HG03469 (cell line): ENCODE measurements at regions not wholly inside any gene's neighbourhood (a gene's known extent, or its start where the extent isn't known, plus 50 kb on each side); places are given as distances from the start of the nearest gene placed in this dataset.
A peak's percentile ranks its signal among the peaks of the same experiment; 100 is the strongest.
"Not testable (repeated sequence)": the region's sequence is repeated elsewhere in the genome, so short reads cannot be mapped to it uniquely, and the experiment has no call there.

ENCODE experiments used
- ATAC-seq: cut with Tn5 transposase; IDR thresholded peaks from one replicate; pipeline ENCODE4 v1.9.1; 2021; ENCODE audit warnings: mild to moderate bottlenecking, moderate library complexity, moderate number of reproducible peaks; ENCODE audit not compliant: unreplicated experiment

DNA sequence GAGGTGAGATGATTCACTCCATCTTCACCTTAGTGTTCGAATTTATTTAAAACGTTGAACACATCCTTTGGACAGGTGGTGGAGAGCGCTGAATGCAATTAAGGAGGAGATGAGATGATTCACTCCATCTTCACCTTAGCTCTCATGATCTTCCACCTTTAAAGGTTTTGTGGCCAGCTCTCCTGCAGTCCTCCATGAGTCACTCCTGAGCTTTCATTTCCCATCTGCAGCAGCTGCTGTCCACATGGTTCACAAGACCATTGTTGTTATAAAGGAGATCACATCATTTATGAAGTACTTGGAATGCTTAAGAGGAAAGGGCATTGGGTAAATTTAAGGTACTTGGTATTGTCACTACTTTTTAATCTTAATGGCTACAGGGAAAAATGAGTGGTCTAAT lies 298.5 kb downstream of the PAX3 start:
- ATAC-seq, result no peak

DNA sequence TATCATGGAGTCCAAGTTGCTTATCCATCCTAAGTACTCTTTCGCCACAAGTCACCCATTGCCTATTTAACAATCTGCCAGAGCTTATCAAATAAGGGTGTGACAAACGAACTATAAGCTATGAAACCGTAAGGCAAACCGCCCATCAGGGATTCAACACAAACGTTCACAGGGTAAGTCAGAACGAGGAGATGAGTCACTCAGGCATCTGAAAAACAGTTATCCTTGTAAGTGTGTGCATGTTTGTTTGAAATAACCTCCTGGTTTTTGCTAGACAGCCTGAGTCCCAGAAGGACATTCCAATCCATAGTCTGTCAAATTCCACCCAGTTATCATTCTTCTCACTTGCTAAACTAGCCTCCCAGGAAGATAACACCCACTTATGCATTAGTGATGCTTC lies 299.1 kb downstream of the PAX3 start:
- ATAC-seq, result no peak

DNA sequence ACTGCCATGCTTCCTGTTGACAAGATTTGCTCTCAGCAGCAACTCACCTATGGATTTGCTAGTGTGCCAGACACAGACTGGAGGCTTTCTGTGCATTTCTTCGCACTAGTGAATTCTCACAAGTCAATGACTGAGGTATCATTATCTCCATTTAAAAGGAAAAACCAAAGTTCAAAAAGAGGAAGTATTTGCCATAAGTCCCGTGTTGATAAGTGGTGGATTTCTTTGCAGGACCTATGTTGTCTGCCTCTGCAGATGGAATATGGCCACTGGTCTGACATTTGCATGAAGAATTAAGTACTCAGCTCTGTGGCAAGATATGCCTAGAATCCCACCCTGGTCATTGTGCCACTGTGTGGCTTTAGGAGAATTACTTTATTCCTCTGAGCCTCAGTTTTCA lies 299.6 kb downstream of the PAX3 start:
- no peak for ATAC-seq

- no peak for ATAC-seq
These were observed 301.1 kb downstream of the PAX3 start for GRCh38 chr2:221997683-221998082.

GRCh38 chr2:221997100-221997499 lies 301.7 kb downstream of the PAX3 start:
- ATAC-seq, result no peak

DNA sequence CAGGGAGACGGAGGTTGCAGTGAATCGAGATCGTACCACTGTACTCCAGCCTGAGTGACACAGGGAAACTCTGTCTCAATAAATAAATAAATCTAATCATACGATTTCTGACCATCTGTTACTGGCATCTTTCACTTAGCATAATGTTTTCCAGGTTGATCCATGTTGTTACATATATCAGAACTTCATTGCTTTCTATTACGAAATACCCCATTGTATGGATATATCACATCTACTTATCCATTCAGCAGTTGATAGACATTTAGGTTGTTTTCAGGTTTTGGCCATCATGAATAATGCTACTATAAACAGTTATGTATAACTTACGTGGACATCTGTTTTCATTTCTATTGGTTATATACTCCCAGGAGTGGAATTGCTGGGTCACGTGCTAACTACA lies 303.9 kb downstream of the PAX3 start:
- no peak for ATAC-seq

- ATAC-seq, result not testable (repeated sequence)
These were observed 314.4 kb downstream of the PAX3 start for GRCh38 chr2:221984376-221984775.

DNA sequence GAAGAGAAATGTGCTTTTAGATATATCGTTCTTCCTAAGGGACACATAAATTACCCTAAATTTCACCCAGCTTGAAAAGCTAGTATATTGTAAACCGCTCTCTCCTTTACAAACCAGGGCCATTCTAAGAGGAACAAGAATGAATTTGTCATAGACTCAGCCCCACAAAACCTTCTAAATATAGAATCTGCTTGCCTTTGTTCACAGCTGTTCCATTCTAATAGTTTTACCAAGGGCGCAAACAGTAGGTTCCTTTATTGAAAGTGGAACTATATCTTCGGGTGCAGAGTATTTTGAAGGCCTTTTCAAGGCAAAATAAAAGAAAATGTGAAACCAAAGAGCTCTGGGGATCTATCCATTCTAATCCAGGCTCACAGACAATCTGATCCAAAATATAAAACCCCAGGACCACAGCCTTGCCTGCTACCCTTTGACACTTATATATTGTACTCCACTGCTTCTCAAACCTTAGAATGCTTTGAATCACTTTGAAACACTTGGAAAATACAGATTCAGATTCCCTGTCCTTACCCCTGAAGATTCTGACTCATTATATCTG lies 316.8 kb downstream of the PAX3 start:
- no peak for ATAC-seq

- no peak for ATAC-seq
These were observed 323.6 kb downstream of the PAX3 start for GRCh38 chr2:221975151-221975550.

GRCh38 chr2:221973902-221974301 lies 324.9 kb downstream of the PAX3 start:
- no peak for ATAC-seq

GRCh38 chr2:221973502-221973901 lies 325.3 kb downstream of the PAX3 start:
- no peak for ATAC-seq

GRCh38 chr2:221972813-221973478 lies 325.9 kb downstream of the PAX3 start:
- no peak for ATAC-seq

DNA sequence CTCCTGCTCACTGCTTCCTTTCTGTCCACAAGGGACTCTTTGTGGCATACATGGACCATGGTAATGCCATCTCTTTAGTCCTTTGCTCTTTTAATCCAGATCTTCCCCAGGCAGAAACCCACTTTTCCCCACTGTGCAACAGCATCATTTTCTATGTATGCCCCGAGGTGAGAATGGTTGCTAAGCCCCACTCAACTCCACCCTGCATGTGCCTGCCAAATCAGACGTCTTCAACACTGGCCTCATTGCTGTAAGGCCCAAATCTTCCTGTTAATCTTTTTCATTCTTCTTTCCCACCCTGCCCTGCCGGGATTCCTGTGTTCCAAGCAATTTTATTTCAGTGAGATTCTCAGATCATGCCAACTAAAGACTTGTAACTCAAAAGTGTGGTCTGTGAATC lies 328.4 kb downstream of the PAX3 start:
- ATAC-seq, result no peak

DNA sequence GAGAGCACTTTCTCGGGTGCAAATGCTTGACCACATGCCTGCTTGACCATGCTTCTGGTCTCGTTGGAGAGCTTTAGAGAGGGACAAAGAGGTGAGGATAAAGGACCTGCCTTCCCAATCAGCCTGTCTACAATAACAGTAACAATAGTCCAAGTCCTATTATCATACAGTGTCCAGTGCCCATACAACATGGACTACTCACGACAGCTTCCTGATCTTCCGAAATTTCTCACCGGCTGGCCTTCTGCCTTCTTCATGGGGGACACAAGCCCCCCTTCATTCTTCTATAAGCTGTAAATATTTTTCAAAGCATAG lies 329.0 kb downstream of the PAX3 start:
- ATAC-seq, result no peak

GRCh38 chr2:221969087-221969829 lies 329.5 kb downstream of the PAX3 start:
- peak; percentile 54 for ATAC-seq

- no peak for ATAC-seq
These were observed 336.6 kb downstream of the PAX3 start for GRCh38 chr2:221962186-221962585.

DNA sequence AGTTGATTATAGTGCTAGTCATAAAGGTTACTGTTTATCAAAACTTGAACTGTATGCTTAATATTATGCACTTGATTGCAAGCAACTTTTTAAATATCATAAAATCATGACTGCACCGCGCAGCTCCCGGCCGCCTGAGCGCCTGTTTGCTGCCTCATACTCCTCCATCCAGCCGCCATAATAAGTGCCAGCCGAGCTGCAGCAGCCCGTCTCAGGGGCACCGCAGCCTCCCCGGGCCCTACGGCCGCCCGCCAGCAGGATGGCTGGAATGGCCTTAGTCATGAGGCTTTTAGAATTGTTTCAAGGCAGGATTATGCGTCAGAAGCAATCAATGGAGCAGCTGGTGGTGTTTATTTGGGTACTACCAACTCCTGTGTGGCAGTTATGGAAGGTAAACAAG lies 337.2 kb downstream of the PAX3 start:
- no peak for ATAC-seq

- ATAC-seq, result no peak
These were observed 340.6 kb downstream of the PAX3 start for GRCh38 chr2:221958224-221958623.

- no peak for ATAC-seq
These were observed 350.7 kb downstream of the PAX3 start for GRCh38 chr2:221948076-221948475.

- not testable (repeated sequence) for ATAC-seq
These were observed 354.3 kb downstream of the PAX3 start for GRCh38 chr2:221944452-221944851.

DNA sequence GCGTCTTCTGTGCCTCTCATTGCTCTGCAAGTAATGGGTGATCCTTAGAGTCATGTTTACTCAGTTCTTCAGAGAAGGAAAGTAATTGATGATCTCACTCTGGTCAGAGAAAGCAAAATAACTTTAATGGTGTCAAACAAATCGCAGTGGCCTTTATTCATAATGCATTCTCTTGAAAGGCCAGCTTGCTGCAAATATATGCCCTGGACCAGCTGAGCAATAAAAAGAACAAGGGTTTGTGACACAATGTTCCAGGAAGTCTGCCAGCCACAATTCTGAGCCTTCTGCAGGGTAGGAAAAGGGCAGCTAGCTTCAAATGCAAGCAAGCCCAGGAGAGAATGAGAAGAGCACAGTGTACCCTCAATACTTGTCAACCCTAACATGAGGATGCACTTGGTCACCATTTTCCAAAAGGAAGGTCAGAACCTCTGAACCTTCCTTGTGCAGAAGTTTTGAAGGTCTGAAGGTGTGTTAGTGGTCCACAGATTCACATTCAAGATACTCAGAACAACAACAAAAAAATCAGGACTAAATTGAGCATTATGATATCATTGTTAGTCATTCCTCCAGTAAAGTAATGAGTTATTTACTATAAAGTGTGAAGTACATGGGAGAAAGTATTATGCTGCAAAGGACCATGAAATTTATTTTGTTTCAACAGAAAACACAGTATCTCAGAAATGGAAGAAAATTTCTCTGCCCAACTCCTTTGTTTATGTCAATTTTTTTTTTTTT lies 355.6 kb downstream of the PAX3 start:
- ATAC-seq, result no peak
